HUES64 (cell line): ENCODE measurements at regions not wholly inside any gene's neighbourhood (a gene's known extent, or its start where the extent isn't known, plus 50 kb on each side); places are given as distances from the start of the nearest gene placed in this dataset.

Source experiments
- H3K27ac ChIP-seq: 2 replicates; pipeline ENCODE4 v1.7.0; 2013; ENCODE audit warnings: low read depth, low read length, inconsistent platforms
- H3K27me3 ChIP-seq: 2 replicates; pipeline ENCODE4 v1.6.1; 2013; ENCODE audit warnings: mild to moderate bottlenecking, low read length; ENCODE audit not compliant: insufficient read depth
- H3K36me3 ChIP-seq: 2 replicates; pipeline ENCODE4 v1.6.1; 2013; ENCODE audit warnings: mild to moderate bottlenecking, low read length; ENCODE audit not compliant: insufficient read depth
- H3K4me1 ChIP-seq: 2 replicates; pipeline ENCODE4 v1.6.1; 2013; ENCODE audit warnings: mild to moderate bottlenecking, low read length, moderate library complexity; ENCODE audit not compliant: insufficient read depth
- H3K4me3 ChIP-seq: 2 replicates; pipeline ENCODE4 v1.5.1; 2013; ENCODE audit warnings: mild to moderate bottlenecking, low read length, moderate library complexity
- H3K9ac ChIP-seq: 2 replicates; pipeline ENCODE4 v1.6.1; 2013; ENCODE audit warnings: mild to moderate bottlenecking, low read depth, low read length
- H3K9me3 ChIP-seq: 2 replicates; pipeline ENCODE4 v1.6.1; 2013; ENCODE audit warnings: low read depth, low read length; ENCODE audit not compliant: insufficient read depth
- WGBS: fragments of 150-250, 120-280 bp; methylation state at CpG from one replicate; pipeline ENCODE4 v1.1.7; 2013; ENCODE audit warnings: missing lambda C conversion rate; 5-methylcytosine and 5-hydroxymethylcytosine counted together

- Histone ChIP-seq H3K9ac (no peak overlapping the region), H3K27ac (no peak overlapping the region), H3K4me1 (no peaks in the 10 kb centered on the region), H3K4me3 (no peak overlapping the region), H3K36me3 (no peaks in the 10 kb centered on the region), H3K9me3 (no peaks in the 10 kb centered on the region), H3K27me3 (peaks cover 4% of the 10 kb centered on the region; the same call in 1 of the 2 replicates)
Measured at GRCh38 chr2:240278661-240279060, 138.2 kb upstream of the OTOS start.

GRCh38 chr2:240280621-240281020 is 140.2 kb upstream of the OTOS start:
- H3K9me3 ChIP-seq: no peaks in the 10 kb centered on the region
- H3K4me1 ChIP-seq: no peaks in the 10 kb centered on the region
- 90% methylated on average over 2 of the region's 2 CpGs for WGBS
- no peak overlapping the region for H3K27ac ChIP-seq
- no peak overlapping the region for H3K4me3 ChIP-seq
- H3K9ac ChIP-seq: no peak overlapping the region
- H3K27me3 ChIP-seq: peaks cover 3% of the 10 kb centered on the region; the same call in 1 of the 2 replicates
- no peaks in the 10 kb centered on the region for H3K36me3 ChIP-seq

GRCh38 chr2:240284503-240285259 is 144.2 kb upstream of the OTOS start:
- H3K9me3 ChIP-seq: no peaks in the 10 kb centered on the region
- H3K27me3 ChIP-seq: no peaks in the 10 kb centered on the region; the same call in 1 of the 2 replicates
- 90% methylated on average over 13 of the region's 13 CpGs for WGBS
- H3K4me1 ChIP-seq: no peaks in the 10 kb centered on the region
- H3K4me3 ChIP-seq: no peak overlapping the region
- no peak overlapping the region for H3K9ac ChIP-seq
- no peak overlapping the region for H3K27ac ChIP-seq
- H3K36me3 ChIP-seq: no peaks in the 10 kb centered on the region

GRCh38 chr2:240285725-240286124 is 145.3 kb upstream of the OTOS start:
- no peak overlapping the region for H3K9ac ChIP-seq
- no peaks in the 10 kb centered on the region for H3K9me3 ChIP-seq
- H3K36me3 ChIP-seq: no peaks in the 10 kb centered on the region
- H3K4me1 ChIP-seq: no peaks in the 10 kb centered on the region
- no peak overlapping the region for H3K27ac ChIP-seq
- WGBS: 82% methylated on average over 4 of the region's 4 CpGs
- no peaks in the 10 kb centered on the region; the same call in 1 of the 2 replicates for H3K27me3 ChIP-seq
- H3K4me3 ChIP-seq: no peak overlapping the region

GRCh38 chr2:240286596-240286995 is 146.1 kb upstream of the OTOS start:
- Histone ChIP-seq H3K9ac (no peak overlapping the region), H3K36me3 (no peaks in the 10 kb centered on the region), H3K9me3 (no peaks in the 10 kb centered on the region), H3K27me3 (no peaks in the 10 kb centered on the region; the same call in 1 of the 2 replicates), H3K4me1 (no peaks in the 10 kb centered on the region), H3K4me3 (no peak overlapping the region), H3K27ac (no peak overlapping the region)
- WGBS: 93% methylated on average over 6 of the region's 6 CpGs

GRCh38 chr2:240287011-240287410 is 146.6 kb upstream of the OTOS start:
- Histone ChIP-seq H3K9ac (no peak overlapping the region), H3K9me3 (no peaks in the 10 kb centered on the region), H3K4me1 (0 out of 2 replicates have a peak, but pooled peaks cover 3% of the 10 kb centered on the region), H3K4me3 (no peak overlapping the region), H3K27me3 (no peaks in the 10 kb centered on the region; the same call in 1 of the 2 replicates), H3K27ac (no peak overlapping the region), H3K36me3 (no peaks in the 10 kb centered on the region)
- WGBS: 90% methylated on average over 14 of the region's 14 CpGs

- no peak overlapping the region for H3K27ac ChIP-seq
- no peak overlapping the region for H3K4me3 ChIP-seq
- 0 out of 2 replicates have a peak, but pooled peaks cover 3% of the 10 kb centered on the region for H3K4me1 ChIP-seq
- no peaks in the 10 kb centered on the region for H3K36me3 ChIP-seq
- H3K9ac ChIP-seq: no peak overlapping the region
- H3K27me3 ChIP-seq: no peaks in the 10 kb centered on the region; the same call in 1 of the 2 replicates
- no peaks in the 10 kb centered on the region for H3K9me3 ChIP-seq
- 90% methylated on average over 11 of the region's 11 CpGs for WGBS
Measured at GRCh38 chr2:240287496-240288086, 147.1 kb upstream of the OTOS start.

GRCh38 chr2:240288087-240288521 is 147.4 kb upstream of the GPC1 start:
- no peaks in the 10 kb centered on the region for H3K9me3 ChIP-seq
- no peaks in the 10 kb centered on the region for H3K36me3 ChIP-seq
- WGBS: 93% methylated on average over 7 of the region's 7 CpGs
- no peak overlapping the region for H3K4me3 ChIP-seq
- no peak overlapping the region for H3K27ac ChIP-seq
- H3K9ac ChIP-seq: no peak overlapping the region
- H3K4me1 ChIP-seq: 0 out of 2 replicates have a peak, but pooled peaks cover 3% of the 10 kb centered on the region
- H3K27me3 ChIP-seq: no peaks in the 10 kb centered on the region

- no peak overlapping the region for H3K9ac ChIP-seq
- no peaks in the 10 kb centered on the region for H3K36me3 ChIP-seq
- H3K27me3 ChIP-seq: no peaks in the 10 kb centered on the region
- 0 out of 2 replicates have a peak, but pooled peaks cover 3% of the 10 kb centered on the region for H3K4me1 ChIP-seq
- no peak overlapping the region for H3K4me3 ChIP-seq
- no peak overlapping the region for H3K27ac ChIP-seq
- H3K9me3 ChIP-seq: no peaks in the 10 kb centered on the region
- 93% methylated on average over 30 of the region's 30 CpGs for WGBS
Measured at GRCh38 chr2:240289701-240290431, 145.6 kb upstream of the GPC1 start.

GRCh38 chr2:240290432-240291336 is 144.8 kb upstream of the GPC1 start:
- no peaks in the 10 kb centered on the region for H3K36me3 ChIP-seq
- no peaks in the 10 kb centered on the region for H3K9me3 ChIP-seq
- 0 out of 2 replicates have a peak, but pooled peaks cover 3% of the 10 kb centered on the region for H3K4me1 ChIP-seq
- H3K9ac ChIP-seq: no peak overlapping the region
- WGBS: 95% methylated on average over 30 of the region's 30 CpGs
- no peak overlapping the region for H3K27ac ChIP-seq
- no peak overlapping the region for H3K4me3 ChIP-seq
- no peaks in the 10 kb centered on the region for H3K27me3 ChIP-seq
